ENCODE measurements at regions not wholly inside any gene's neighbourhood (a gene's known extent, or its start where the extent isn't known, plus 50 kb on each side); places are given as distances from the start of the nearest gene placed in this dataset.

DNA sequence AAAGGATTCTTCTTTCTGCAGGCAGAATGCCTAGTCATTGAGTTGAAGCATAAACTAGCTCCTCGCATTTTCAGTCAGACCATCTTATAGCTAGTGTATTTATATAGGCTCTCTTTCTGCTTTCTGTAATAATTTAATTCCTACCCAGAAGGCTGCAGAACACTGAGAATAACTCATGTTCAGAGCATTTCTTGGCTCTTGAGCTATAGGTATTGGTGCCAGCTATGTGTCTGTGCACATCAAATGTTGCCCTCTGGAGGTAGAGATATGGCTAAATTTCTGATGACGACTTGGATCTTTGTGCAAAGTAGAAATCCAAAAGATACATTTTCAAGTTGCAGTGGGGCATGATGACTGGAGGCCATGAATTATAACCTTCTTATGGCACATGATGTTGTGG is 336.2 kb upstream of the TPM1 start:
- H3K4me3 ChIP-seq (ENCODE audit: low read length) = no peak overlapping the region
- 100% methylated on average over 1 to 2 of the region's 2 CpGs for WGBS, 2 experiments (ENCODE audit: insufficient coverage in 1 of 2, insufficient read length in 1 of 2)
- H3K9ac ChIP-seq (ENCODE audit: extremely low read depth, low read length, poor library complexity, severe bottlenecking) = no peak overlapping the region
- Mint-ChIP-seq H3K27me3 (ENCODE audit: insufficient read depth) (no peaks in the 10 kb centered on the region), H3K27ac (no peak overlapping the region), H3K9me3 (no peaks in the 10 kb centered on the region), H3K4me1 (peaks cover 18% of the 10 kb centered on the region), H3K4me3 (no peak overlapping the region), H3K36me3 (ENCODE audit: low read depth) (peaks cover 45% of the 10 kb centered on the region)
- H3K4me1 ChIP-seq (ENCODE audit: control insufficient read depth, insufficient read depth, low read length) = peaks cover 7% of the 10 kb centered on the region
- no peaks in the 10 kb centered on the region for H3K27me3 ChIP-seq (ENCODE audit: control insufficient read depth, insufficient read depth, low read length, poor library complexity, severe bottlenecking)
- no peak for DNase-seq
- H3K9me3 ChIP-seq (ENCODE audit: control insufficient read depth, low read length) = no peaks in the 10 kb centered on the region
- no peak overlapping the region for H3K27ac ChIP-seq (ENCODE audit: low read depth, low read length)
- peaks cover 71% of the 10 kb centered on the region for H3K36me3 ChIP-seq (ENCODE audit: control insufficient read depth, insufficient read depth, low read length)
- TF ChIP-seq, protein P1, sequence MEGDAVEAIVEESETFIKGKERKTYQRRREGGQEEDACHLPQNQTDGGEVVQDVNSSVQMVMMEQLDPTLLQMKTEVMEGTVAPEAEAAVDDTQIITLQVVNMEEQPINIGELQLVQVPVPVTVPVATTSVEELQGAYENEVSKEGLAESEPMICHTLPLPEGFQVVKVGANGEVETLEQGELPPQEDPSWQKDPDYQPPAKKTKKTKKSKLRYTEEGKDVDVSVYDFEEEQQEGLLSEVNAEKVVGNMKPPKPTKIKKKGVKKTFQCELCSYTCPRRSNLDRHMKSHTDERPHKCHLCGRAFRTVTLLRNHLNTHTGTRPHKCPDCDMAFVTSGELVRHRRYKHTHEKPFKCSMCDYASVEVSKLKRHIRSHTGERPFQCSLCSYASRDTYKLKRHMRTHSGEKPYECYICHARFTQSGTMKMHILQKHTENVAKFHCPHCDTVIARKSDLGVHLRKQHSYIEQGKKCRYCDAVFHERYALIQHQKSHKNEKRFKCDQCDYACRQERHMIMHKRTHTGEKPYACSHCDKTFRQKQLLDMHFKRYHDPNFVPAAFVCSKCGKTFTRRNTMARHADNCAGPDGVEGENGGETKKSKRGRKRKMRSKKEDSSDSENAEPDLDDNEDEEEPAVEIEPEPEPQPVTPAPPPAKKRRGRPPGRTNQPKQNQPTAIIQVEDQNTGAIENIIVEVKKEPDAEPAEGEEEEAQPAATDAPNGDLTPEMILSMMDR (conservative IDR thresholded peaks at IDR 0.05) = no peak

DNA sequence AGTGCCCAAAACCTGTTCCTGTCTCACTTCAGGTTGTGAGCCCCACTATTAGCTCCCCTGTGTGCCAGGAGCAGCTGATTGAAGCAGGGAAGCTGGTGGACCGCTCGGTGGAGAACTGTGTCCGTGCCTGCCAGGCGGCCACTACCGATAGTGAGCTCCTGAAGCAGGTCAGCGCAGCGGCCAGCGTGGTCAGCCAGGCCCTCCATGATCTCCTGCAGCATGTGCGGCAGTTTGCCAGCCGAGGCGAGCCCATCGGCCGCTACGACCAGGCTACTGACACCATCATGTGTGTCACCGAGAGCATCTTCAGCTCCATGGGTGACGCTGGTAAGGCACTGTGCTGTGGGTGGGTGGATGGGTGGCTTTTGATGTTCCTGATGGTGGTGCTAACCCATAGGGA is 334.1 kb upstream of the TPM1 start:
- peak; percentile 32 for DNase-seq
- Mint-ChIP-seq H3K27ac (no peak overlapping the region), H3K4me3 (no peak overlapping the region), H3K9me3 (no peaks in the 10 kb centered on the region), H3K27me3 (ENCODE audit: insufficient read depth) (no peaks in the 10 kb centered on the region), H3K36me3 (ENCODE audit: low read depth) (peaks cover 46% of the 10 kb centered on the region), H3K4me1 (peaks cover 18% of the 10 kb centered on the region)
- Histone ChIP-seq H3K27ac (ENCODE audit: low read depth, low read length) (no peak overlapping the region), H3K4me3 (ENCODE audit: low read length) (no peak overlapping the region), H3K27me3 (ENCODE audit: control insufficient read depth, insufficient read depth, low read length, poor library complexity, severe bottlenecking) (no peaks in the 10 kb centered on the region), H3K9ac (ENCODE audit: extremely low read depth, low read length, poor library complexity, severe bottlenecking) (no peak overlapping the region), H3K4me1 (ENCODE audit: control insufficient read depth, insufficient read depth, low read length) (peaks cover 7% of the 10 kb centered on the region), H3K9me3 (ENCODE audit: control insufficient read depth, low read length) (no peaks in the 10 kb centered on the region), H3K36me3 (ENCODE audit: control insufficient read depth, insufficient read depth, low read length) (peaks cover 74% of the 10 kb centered on the region)
- TF ChIP-seq, protein P1 (conservative IDR thresholded peaks at IDR 0.05) = no peak
- 96 to 100% methylated on average over 6 to 16 of the region's 16 CpGs for WGBS, 2 experiments (ENCODE audit: insufficient coverage in 1 of 2, insufficient read length in 1 of 2)

DNA sequence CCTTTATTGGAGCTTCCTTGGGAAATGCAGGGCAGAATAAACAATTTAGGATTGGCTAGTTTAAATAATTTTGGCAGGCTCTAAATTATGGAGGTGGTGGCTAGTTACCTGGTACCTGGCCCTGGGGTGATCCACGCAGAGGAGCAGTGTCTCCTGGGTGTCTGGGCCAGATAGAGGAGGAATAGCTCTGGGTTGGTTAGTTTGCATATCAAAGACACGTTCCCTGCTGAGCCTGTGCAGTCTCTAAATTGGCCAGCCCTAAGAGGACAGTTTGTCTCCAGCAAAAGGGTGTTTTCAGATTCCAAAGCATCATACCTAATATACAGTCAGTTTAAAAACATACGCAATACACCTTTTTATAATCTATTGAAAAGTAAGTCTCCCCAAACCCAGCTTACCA is 333.3 kb upstream of the TPM1 start:
- Mint-ChIP-seq H3K27ac (no peak overlapping the region), H3K27me3 (ENCODE audit: insufficient read depth) (no peaks in the 10 kb centered on the region), H3K9me3 (no peaks in the 10 kb centered on the region), H3K4me3 (no peak overlapping the region), H3K36me3 (ENCODE audit: low read depth) (peaks cover 42% of the 10 kb centered on the region), H3K4me1 (peaks cover 17% of the 10 kb centered on the region)
- H3K9ac ChIP-seq (ENCODE audit: extremely low read depth, low read length, poor library complexity, severe bottlenecking) = no peak overlapping the region
- H3K4me3 ChIP-seq (ENCODE audit: low read length) = no peak overlapping the region
- H3K27ac ChIP-seq (ENCODE audit: low read depth, low read length) = no peak overlapping the region
- no peaks in the 10 kb centered on the region for H3K27me3 ChIP-seq (ENCODE audit: control insufficient read depth, insufficient read depth, low read length, poor library complexity, severe bottlenecking)
- TF ChIP-seq, protein P1 (conservative IDR thresholded peaks at IDR 0.05) = no peak
- peaks cover 7% of the 10 kb centered on the region for H3K4me1 ChIP-seq (ENCODE audit: control insufficient read depth, insufficient read depth, low read length)
- H3K36me3 ChIP-seq (ENCODE audit: control insufficient read depth, insufficient read depth, low read length) = peaks cover 68% of the 10 kb centered on the region
- peak; percentile 55 for DNase-seq
- WGBS, 2 experiments (ENCODE audit: insufficient coverage in 1 of 2, insufficient read length in 1 of 2) = 65 to 82% methylated on average over 3 of the region's 3 CpGs
- no peaks in the 10 kb centered on the region for H3K9me3 ChIP-seq (ENCODE audit: control insufficient read depth, low read length)

Measured in endodermal cell (in vitro differentiated cells).